Activated B cell treated with CpG ODN at 0.5 μM for 24 hours (primary cell): ENCODE measurements at regions not wholly inside any gene's neighbourhood (a gene's known extent, or its start where the extent isn't known, plus 50 kb on each side); places are given as distances from the start of the nearest gene placed in this dataset.

ENCODE experiments used
- ATAC-seq: fragments of 200-7000 bp; cut with Tn5 transposase; one replicate; pipeline ENCODE4 v1.10.0; 2021; ENCODE audit warnings: low read depth, mild to moderate bottlenecking, moderate library complexity
- CTCF ChIA-PET: fragments of 350-600 bp; sonication (Branson Sonifier 250); formaldehyde crosslinking; loops from one replicate; lab custom pipeline; 2021; ENCODE audit warnings: antibody characterized with exemption; lab: Charles Lee
- POLR2A ChIA-PET: fragments of 350-600 bp; sonication (Branson Sonifier 250); formaldehyde crosslinking; loops from one replicate; lab custom pipeline; 2021; ENCODE audit warnings: antibody characterized with exemption; lab: Charles Lee
- DNase-seq: peaks from one replicate; pipeline ENCODE4 v3.0.0; 2022
- H3K27ac Mint-ChIP-seq: one replicate; pipeline ENCODE4 v1.8.0; 2020; ENCODE audit warnings: mixed read lengths
- H3K27me3 Mint-ChIP-seq: one replicate; pipeline ENCODE4 v1.8.0; 2021; ENCODE audit warnings: mixed read lengths
- H3K36me3 Mint-ChIP-seq: one replicate; pipeline ENCODE4 v1.8.0; 2021; ENCODE audit warnings: low read depth, mixed read lengths
- H3K4me1 Mint-ChIP-seq: one replicate; pipeline ENCODE4 v1.8.0; 2021; ENCODE audit warnings: mixed read lengths
- H3K4me3 Mint-ChIP-seq: one replicate; pipeline ENCODE4 v1.8.0; 2020; ENCODE audit warnings: mild to moderate bottlenecking, mixed read lengths
- H3K9me3 Mint-ChIP-seq: one replicate; pipeline ENCODE4 v1.8.0; 2020; ENCODE audit warnings: mixed read lengths
- CTCF ChIP-seq: fragments of 200-600 bp; IDR thresholded peaks from one replicate; pipeline ENCODE4 v1.8.0; 2022; ENCODE audit warnings: antibody characterized with exemption, mild to moderate bottlenecking
- intact Hi-C: fragments of 100-400 bp; cut with micrococcal nuclease; formaldehyde crosslinking; loops from one replicate; pipeline ENCODE4 v1.15.1; 2024

GRCh38 chrX:112577146-112577545 lies 102.6 kb downstream of the LHFPL1 start:
- no peak for ATAC-seq
- Mint-ChIP-seq H3K9me3 (peaks cover 2% of the 10 kb centered on the region), H3K27ac (no peak overlapping the region), H3K27me3 (no peaks in the 10 kb centered on the region), H3K4me3 (no peak overlapping the region), H3K36me3 (no peaks in the 10 kb centered on the region), H3K4me1 (no peaks in the 10 kb centered on the region)
- CTCF ChIA-PET: no interaction called here
- intact Hi-C loops: no loop called here
- POLR2A ChIA-PET: no interaction called here
- DNase-seq: no peak
- TF ChIP-seq CTCF: no peak

GRCh38 chrX:112571388-112571787 lies 108.3 kb downstream of the LHFPL1 start:
- DNase-seq (no peak), ATAC-seq (no peak)
- ChIA-PET CTCF (no interaction called here), POLR2A (no interaction called here)
- no peak for TF ChIP-seq CTCF
- Mint-ChIP-seq H3K27ac (no peak overlapping the region), H3K36me3 (no peaks in the 10 kb centered on the region), H3K9me3 (no peaks in the 10 kb centered on the region), H3K4me1 (no peaks in the 10 kb centered on the region), H3K27me3 (no peaks in the 10 kb centered on the region), H3K4me3 (no peak overlapping the region)
- intact Hi-C loops: no loop called here

GRCh38 chrX:112555831-112556230 lies 123.9 kb downstream of the LHFPL1 start:
- Mint-ChIP-seq H3K9me3 (no peaks in the 10 kb centered on the region), H3K4me1 (no peaks in the 10 kb centered on the region), H3K27ac (no peak overlapping the region), H3K4me3 (no peak overlapping the region), H3K27me3 (no peaks in the 10 kb centered on the region), H3K36me3 (no peaks in the 10 kb centered on the region)
- intact Hi-C loops: no loop called here
- ATAC-seq: no peak
- TF ChIP-seq CTCF: no peak
- DNase-seq: no peak
- CTCF ChIA-PET: no interaction called here
- POLR2A ChIA-PET: no interaction called here

GRCh38 chrX:112545051-112545450 lies 134.7 kb downstream of the LHFPL1 start:
- H3K36me3 Mint-ChIP-seq: no peaks in the 10 kb centered on the region
- no peak for DNase-seq
- CTCF ChIA-PET: no interaction called here

GRCh38 chrX:112536544-112536943 lies 143.2 kb downstream of the LHFPL1 start:
- ChIA-PET POLR2A (no interaction called here), CTCF (no interaction called here)
- no peaks in the 10 kb centered on the region for H3K36me3 Mint-ChIP-seq
- H3K27me3 Mint-ChIP-seq: no peaks in the 10 kb centered on the region
- H3K9me3 Mint-ChIP-seq: no peaks in the 10 kb centered on the region
- no peak overlapping the region for H3K27ac Mint-ChIP-seq
- no peak for DNase-seq
- H3K4me1 Mint-ChIP-seq: no peaks in the 10 kb centered on the region
- no peak for ATAC-seq
- intact Hi-C loops: no loop called here
- no peak overlapping the region for H3K4me3 Mint-ChIP-seq
- no peak for TF ChIP-seq CTCF

More at GRCh38 chrX:112545051-112545450, 134.7 kb downstream of the LHFPL1 start:
- H3K27ac Mint-ChIP-seq: no peak overlapping the region
- POLR2A ChIA-PET: no interaction called here
- TF ChIP-seq CTCF: no peak
- no peak for ATAC-seq
- intact Hi-C loops: no loop called here
- no peaks in the 10 kb centered on the region for H3K4me1 Mint-ChIP-seq
- no peaks in the 10 kb centered on the region for H3K9me3 Mint-ChIP-seq
- H3K4me3 Mint-ChIP-seq: no peak overlapping the region
- H3K27me3 Mint-ChIP-seq: no peaks in the 10 kb centered on the region
